WTC11 (cell line): ENCODE measurements at regions not wholly inside any gene's neighbourhood (a gene's known extent, or its start where the extent isn't known, plus 50 kb on each side); places are given as distances from the start of the nearest gene placed in this dataset.

Experiments
- ATAC-seq: fragments of 200-7000 bp; cut with Tn5 transposase; 2 replicates; pipeline ENCODE4 v1.10.0; 2021; ENCODE audit warnings: mild to moderate bottlenecking, moderate library complexity
- CTCF ChIA-PET: fragments of 300-600 bp; sonication (Branson Sonifier 250); formaldehyde crosslinking; loops from one replicate; lab custom pipeline; 2021; ENCODE audit warnings: antibody characterized with exemption; lab: Charles Lee
- POLR2A ChIA-PET: fragments of 350-600 bp; sonication (Branson Sonifier 250); formaldehyde crosslinking; loops from one replicate; lab custom pipeline; 2021; ENCODE audit warnings: antibody characterized with exemption; lab: Charles Lee
- DNase-seq: peaks from one replicate; pipeline ENCODE4 v3.0.0; 2021; ENCODE audit warnings: low spot score
- H3K27ac Mint-ChIP-seq: 2 replicates; pipeline ENCODE4 v1.8.0; 2021; ENCODE audit warnings: mixed read lengths
- H3K27me3 Mint-ChIP-seq: 2 replicates; pipeline ENCODE4 v1.8.0; 2021; ENCODE audit warnings: low read depth, mild to moderate bottlenecking, moderate library complexity, mixed read lengths
- H3K36me3 Mint-ChIP-seq: 2 replicates; pipeline ENCODE4 v1.8.0; 2021; ENCODE audit warnings: mixed read lengths
- H3K4me1 Mint-ChIP-seq: 2 replicates; pipeline ENCODE4 v1.8.0; 2022; ENCODE audit warnings: mixed read lengths
- H3K4me3 Mint-ChIP-seq: 2 replicates; pipeline ENCODE4 v1.8.0; 2021; ENCODE audit warnings: mild to moderate bottlenecking, moderate library complexity, mixed read lengths
- H3K9me3 Mint-ChIP-seq: 2 replicates; pipeline ENCODE4 v1.8.0; 2021; ENCODE audit warnings: mixed read lengths
- EMX1 ChIP-seq: fragments of 250-450 bp; sonication (Bioruptor Pico); IDR thresholded peaks from 2 replicates; pipeline ENCODE4 v1.8.0; 2021; ENCODE audit warnings: mild to moderate bottlenecking
- ETV6 ChIP-seq: sonication (generic); formaldehyde crosslinking; IDR thresholded peaks from 2 replicates; pipeline ENCODE4 v1.8.1; 2022; ENCODE audit warnings: mild to moderate bottlenecking, missing genetic modification reagents
- FOXK1 ChIP-seq: sonication (generic); formaldehyde crosslinking; IDR thresholded peaks from 2 replicates; pipeline ENCODE4 v1.8.0; 2022; ENCODE audit warnings: mild to moderate bottlenecking, moderate library complexity, missing genetic modification reagents
- GRHL2 ChIP-seq: fragments of 250-450 bp; sonication (Bioruptor Pico); IDR thresholded peaks from 2 replicates; pipeline ENCODE4 v1.8.0; 2022; ENCODE audit warnings: mild to moderate bottlenecking, moderate library complexity; ENCODE audit not compliant: insufficient replicate concordance, severe bottlenecking
- MXD4 ChIP-seq: fragments of 250-450 bp; sonication (Bioruptor Pico); IDR thresholded peaks from 2 replicates; pipeline ENCODE4 v1.8.0; 2021; ENCODE audit warnings: mild to moderate bottlenecking, moderate library complexity, borderline replicate concordance
- NFE2L1 ChIP-seq: sonication (generic); formaldehyde crosslinking; IDR thresholded peaks from 2 replicates; pipeline ENCODE4 v1.8.1; 2023; ENCODE audit warnings: missing genetic modification reagents
- NR1H2 ChIP-seq: sonication (generic); formaldehyde crosslinking; IDR thresholded peaks from 2 replicates; pipeline ENCODE4 v1.9.0; 2021; ENCODE audit warnings: mild to moderate bottlenecking, moderate library complexity, missing genetic modification reagents
- RELA ChIP-seq: sonication (generic); formaldehyde crosslinking; IDR thresholded peaks from 2 replicates; pipeline ENCODE4 v1.8.1; 2022; ENCODE audit warnings: missing genetic modification reagents, mild to moderate bottlenecking, borderline replicate concordance
- SMAD3 ChIP-seq: sonication (generic); formaldehyde crosslinking; IDR thresholded peaks from 2 replicates; pipeline ENCODE4 v1.8.0; 2022; ENCODE audit warnings: missing genetic modification reagents, mild to moderate bottlenecking, borderline replicate concordance
- SOX15 ChIP-seq: fragments of 250-450 bp; sonication (Bioruptor Pico); IDR thresholded peaks from 2 replicates; pipeline ENCODE4 v1.9.0; 2021; ENCODE audit warnings: mild to moderate bottlenecking
- ZNF396 ChIP-seq: fragments of 250-450 bp; sonication (Bioruptor Pico); IDR thresholded peaks from 2 replicates; pipeline ENCODE4 v1.8.0; 2021; ENCODE audit warnings: mild to moderate bottlenecking, moderate library complexity, borderline replicate concordance
- ZNF416 ChIP-seq: fragments of 250-450 bp; sonication (Bioruptor Pico); IDR thresholded peaks from 2 replicates; pipeline ENCODE4 v1.9.0; 2021; ENCODE audit warnings: mild to moderate bottlenecking, inconsistent platforms
- ZNF423 ChIP-seq: fragments of 250-450 bp; sonication (Bioruptor Pico); IDR thresholded peaks from 2 replicates; pipeline ENCODE4 v2.1.2; 2022; ENCODE audit warnings: mild to moderate bottlenecking, moderate library complexity
- TF ChIP-seq, protein P1 (sequence below): sonication (generic); formaldehyde crosslinking; IDR thresholded peaks from 2 replicates; pipeline ENCODE4 v1.8.0; 2023; ENCODE audit warnings: missing genetic modification reagents, mild to moderate bottlenecking, borderline replicate concordance
- TF ChIP-seq, protein P2 (sequence below): sonication (generic); formaldehyde crosslinking; IDR thresholded peaks from 2 replicates; pipeline ENCODE4 v1.8.1; 2022; ENCODE audit warnings: mild to moderate bottlenecking, missing genetic modification reagents, moderate library complexity, borderline replicate concordance
- TF ChIP-seq, protein P3 (sequence below): fragments of 200-600 bp; IDR thresholded peaks from 2 replicates; pipeline ENCODE4 v1.8.0; 2022; ENCODE audit warnings: antibody characterized with exemption
- TF ChIP-seq, protein P4 (sequence below): sonication (generic); formaldehyde crosslinking; IDR thresholded peaks from 2 replicates; pipeline ENCODE4 v1.8.1; 2023; ENCODE audit warnings: mild to moderate bottlenecking, missing genetic modification reagents, moderate library complexity
- TF ChIP-seq, protein P5 (sequence below): sonication (generic); formaldehyde crosslinking; IDR thresholded peaks from 2 replicates; pipeline ENCODE4 v1.8.0; 2022; ENCODE audit warnings: mild to moderate bottlenecking, missing genetic modification reagents
- TF ChIP-seq, protein P6 (sequence below): sonication (generic); formaldehyde crosslinking; conservative IDR thresholded peaks from 2 replicates; pipeline ENCODE4 v1.8.1; 2022; ENCODE audit warnings: mild to moderate bottlenecking, missing genetic modification reagents

DNA sequence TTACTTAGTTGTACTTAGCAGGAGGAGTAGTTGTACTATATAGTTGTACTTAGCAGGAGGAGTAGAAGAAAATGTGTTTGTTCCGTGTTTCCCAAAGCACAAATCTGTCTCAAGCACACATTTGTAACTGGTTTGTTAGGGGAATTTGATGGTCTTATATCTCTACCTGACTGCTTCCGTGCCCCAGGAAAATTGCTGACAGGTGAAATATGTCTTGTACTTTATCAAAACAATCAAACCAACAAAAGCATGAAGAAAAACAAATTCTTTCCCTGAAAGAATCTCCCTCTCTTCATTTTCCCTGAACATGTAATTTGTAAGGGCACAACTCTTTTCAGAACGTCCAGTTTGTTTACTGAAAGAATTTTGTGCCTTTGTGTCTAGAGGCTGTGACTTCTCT is 106.6 kb upstream of the RGS17 start (continued):
- TF ChIP-seq, protein P1, sequence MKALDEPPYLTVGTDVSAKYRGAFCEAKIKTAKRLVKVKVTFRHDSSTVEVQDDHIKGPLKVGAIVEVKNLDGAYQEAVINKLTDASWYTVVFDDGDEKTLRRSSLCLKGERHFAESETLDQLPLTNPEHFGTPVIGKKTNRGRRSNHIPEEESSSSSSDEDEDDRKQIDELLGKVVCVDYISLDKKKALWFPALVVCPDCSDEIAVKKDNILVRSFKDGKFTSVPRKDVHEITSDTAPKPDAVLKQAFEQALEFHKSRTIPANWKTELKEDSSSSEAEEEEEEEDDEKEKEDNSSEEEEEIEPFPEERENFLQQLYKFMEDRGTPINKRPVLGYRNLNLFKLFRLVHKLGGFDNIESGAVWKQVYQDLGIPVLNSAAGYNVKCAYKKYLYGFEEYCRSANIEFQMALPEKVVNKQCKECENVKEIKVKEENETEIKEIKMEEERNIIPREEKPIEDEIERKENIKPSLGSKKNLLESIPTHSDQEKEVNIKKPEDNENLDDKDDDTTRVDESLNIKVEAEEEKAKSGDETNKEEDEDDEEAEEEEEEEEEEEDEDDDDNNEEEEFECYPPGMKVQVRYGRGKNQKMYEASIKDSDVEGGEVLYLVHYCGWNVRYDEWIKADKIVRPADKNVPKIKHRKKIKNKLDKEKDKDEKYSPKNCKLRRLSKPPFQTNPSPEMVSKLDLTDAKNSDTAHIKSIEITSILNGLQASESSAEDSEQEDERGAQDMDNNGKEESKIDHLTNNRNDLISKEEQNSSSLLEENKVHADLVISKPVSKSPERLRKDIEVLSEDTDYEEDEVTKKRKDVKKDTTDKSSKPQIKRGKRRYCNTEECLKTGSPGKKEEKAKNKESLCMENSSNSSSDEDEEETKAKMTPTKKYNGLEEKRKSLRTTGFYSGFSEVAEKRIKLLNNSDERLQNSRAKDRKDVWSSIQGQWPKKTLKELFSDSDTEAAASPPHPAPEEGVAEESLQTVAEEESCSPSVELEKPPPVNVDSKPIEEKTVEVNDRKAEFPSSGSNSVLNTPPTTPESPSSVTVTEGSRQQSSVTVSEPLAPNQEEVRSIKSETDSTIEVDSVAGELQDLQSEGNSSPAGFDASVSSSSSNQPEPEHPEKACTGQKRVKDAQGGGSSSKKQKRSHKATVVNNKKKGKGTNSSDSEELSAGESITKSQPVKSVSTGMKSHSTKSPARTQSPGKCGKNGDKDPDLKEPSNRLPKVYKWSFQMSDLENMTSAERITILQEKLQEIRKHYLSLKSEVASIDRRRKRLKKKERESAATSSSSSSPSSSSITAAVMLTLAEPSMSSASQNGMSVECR (CRISPR knock-in tag), result no peak
- TF ChIP-seq RELA (CRISPR knock-in tag), result no peak
- TF ChIP-seq, protein P2, sequence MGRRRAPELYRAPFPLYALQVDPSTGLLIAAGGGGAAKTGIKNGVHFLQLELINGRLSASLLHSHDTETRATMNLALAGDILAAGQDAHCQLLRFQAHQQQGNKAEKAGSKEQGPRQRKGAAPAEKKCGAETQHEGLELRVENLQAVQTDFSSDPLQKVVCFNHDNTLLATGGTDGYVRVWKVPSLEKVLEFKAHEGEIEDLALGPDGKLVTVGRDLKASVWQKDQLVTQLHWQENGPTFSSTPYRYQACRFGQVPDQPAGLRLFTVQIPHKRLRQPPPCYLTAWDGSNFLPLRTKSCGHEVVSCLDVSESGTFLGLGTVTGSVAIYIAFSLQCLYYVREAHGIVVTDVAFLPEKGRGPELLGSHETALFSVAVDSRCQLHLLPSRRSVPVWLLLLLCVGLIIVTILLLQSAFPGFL, result no peak
- no peak for TF ChIP-seq ZNF423
- TF ChIP-seq NFE2L1 (CRISPR knock-in tag), result no peak
- TF ChIP-seq EMX1 (CRISPR knock-in tag), result no peak
- no peak for TF ChIP-seq ZNF396 (CRISPR knock-in tag)
- TF ChIP-seq ETV6 (CRISPR knock-in tag), result no peak

DNA sequence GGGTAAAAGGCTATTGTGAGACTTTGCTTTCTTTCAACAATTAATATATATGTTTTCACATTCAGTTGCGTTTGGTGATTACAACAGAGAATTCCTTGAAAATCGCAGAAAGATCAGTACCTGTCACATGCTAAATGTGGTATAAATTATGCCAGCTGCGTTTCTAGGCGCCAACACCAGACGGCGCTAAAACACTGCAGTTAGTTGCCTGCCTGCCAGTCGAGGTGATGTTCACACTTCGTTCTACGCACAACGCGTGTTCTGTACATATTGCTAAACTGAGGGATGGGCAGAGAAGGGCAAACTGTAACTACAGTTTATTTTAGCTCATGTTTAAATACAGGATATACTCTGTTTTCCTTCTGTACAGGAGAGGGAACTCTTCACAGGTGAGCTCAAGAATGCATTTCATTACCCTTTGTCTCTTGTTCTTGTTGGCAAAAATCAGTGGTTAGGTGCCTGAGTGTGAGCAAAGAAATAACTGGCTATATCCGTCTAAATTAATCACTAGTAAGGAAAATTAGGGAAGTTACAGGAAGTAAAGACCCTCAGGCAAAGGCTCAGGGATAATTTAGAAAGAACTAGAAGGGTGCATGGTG is 100.1 kb upstream of the RGS17 start:
- TF ChIP-seq, protein P3, sequence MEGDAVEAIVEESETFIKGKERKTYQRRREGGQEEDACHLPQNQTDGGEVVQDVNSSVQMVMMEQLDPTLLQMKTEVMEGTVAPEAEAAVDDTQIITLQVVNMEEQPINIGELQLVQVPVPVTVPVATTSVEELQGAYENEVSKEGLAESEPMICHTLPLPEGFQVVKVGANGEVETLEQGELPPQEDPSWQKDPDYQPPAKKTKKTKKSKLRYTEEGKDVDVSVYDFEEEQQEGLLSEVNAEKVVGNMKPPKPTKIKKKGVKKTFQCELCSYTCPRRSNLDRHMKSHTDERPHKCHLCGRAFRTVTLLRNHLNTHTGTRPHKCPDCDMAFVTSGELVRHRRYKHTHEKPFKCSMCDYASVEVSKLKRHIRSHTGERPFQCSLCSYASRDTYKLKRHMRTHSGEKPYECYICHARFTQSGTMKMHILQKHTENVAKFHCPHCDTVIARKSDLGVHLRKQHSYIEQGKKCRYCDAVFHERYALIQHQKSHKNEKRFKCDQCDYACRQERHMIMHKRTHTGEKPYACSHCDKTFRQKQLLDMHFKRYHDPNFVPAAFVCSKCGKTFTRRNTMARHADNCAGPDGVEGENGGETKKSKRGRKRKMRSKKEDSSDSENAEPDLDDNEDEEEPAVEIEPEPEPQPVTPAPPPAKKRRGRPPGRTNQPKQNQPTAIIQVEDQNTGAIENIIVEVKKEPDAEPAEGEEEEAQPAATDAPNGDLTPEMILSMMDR, result peak; percentile 91
- TF ChIP-seq SOX15 (CRISPR knock-in tag), result no peak
- ChIA-PET POLR2A (no interaction called here), CTCF (interaction anchor here (0.6 to 3.2 kb wide), 11 partner anchors 14 to 771 kb away, joined by 3 to 18 read pairs (median 4); no protein-coding TSS in a partner anchor)
- Mint-ChIP-seq H3K4me3 (no peak overlapping the region), H3K27ac (no peak overlapping the region), H3K4me1 (peaks cover 4% of the 10 kb centered on the region; the same call in 1 of the 2 replicates), H3K9me3 (peaks cover 3% of the 10 kb centered on the region; the same call in 1 of the 2 replicates), H3K27me3 (peaks cover 4% of the 10 kb centered on the region), H3K36me3 (no peaks in the 10 kb centered on the region)
- peak; percentile 82 for ATAC-seq
- peak; percentile 87 for DNase-seq

DNA sequence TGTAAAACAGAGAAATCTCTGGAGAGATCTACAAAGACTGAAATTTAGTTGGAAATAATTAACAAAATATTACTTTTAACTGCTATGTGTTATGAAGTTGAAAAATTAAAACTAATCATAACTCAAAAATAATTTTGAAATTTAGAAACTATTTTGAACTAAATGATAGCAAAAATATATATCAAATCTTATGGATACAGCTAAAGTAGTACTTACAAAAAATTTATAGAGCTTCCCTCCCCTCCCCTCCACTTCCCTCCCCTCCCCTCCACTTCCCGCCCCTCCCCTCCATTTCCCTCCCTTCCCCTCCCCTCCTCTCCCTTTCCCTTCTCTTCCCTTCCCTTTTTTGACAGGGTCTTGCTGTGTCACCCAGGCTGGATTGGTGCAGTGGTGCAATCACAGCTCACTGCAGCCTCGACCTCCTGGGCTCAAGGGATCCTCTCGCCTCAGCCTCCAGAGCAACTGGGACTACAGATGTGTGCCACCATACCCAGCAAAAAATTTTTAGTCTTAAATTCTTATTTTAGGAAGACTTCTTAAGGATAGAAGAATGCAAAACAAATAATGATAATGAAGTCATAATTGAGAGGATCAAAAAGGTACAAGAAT is 87.2 kb upstream of the RGS17 start:
- no peaks in the 10 kb centered on the region for H3K27me3 Mint-ChIP-seq
- H3K4me1 Mint-ChIP-seq, result no peaks in the 10 kb centered on the region
- no peak overlapping the region for H3K4me3 Mint-ChIP-seq
- ChIA-PET POLR2A (no interaction called here), CTCF (no interaction called here)
- peaks cover 3% of the 10 kb centered on the region for H3K9me3 Mint-ChIP-seq
- H3K36me3 Mint-ChIP-seq, result no peaks in the 10 kb centered on the region
- no peak for ATAC-seq
- no peak for DNase-seq
- no peak overlapping the region for H3K27ac Mint-ChIP-seq
- TF ChIP-seq FOXK1 (CRISPR knock-in tag), result no peak
- no peak for TF ChIP-seq NR1H2 (CRISPR knock-in tag)
- no peak for TF ChIP-seq GRHL2 (CRISPR knock-in tag)
- TF ChIP-seq MXD4 (CRISPR knock-in tag), result no peak
- TF ChIP-seq, protein P1 (CRISPR knock-in tag), result no peak
- no peak for TF ChIP-seq ZNF416 (CRISPR knock-in tag)
- TF ChIP-seq, protein P4, sequence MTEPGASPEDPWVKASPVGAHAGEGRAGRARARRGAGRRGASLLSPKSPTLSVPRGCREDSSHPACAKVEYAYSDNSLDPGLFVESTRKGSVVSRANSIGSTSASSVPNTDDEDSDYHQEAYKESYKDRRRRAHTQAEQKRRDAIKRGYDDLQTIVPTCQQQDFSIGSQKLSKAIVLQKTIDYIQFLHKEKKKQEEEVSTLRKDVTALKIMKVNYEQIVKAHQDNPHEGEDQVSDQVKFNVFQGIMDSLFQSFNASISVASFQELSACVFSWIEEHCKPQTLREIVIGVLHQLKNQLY, result no peak
- TF ChIP-seq, protein P5, sequence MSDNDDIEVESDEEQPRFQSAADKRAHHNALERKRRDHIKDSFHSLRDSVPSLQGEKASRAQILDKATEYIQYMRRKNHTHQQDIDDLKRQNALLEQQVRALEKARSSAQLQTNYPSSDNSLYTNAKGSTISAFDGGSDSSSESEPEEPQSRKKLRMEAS (CRISPR knock-in tag), result no peak
- no peak for TF ChIP-seq SMAD3 (CRISPR knock-in tag)
- TF ChIP-seq, protein P6, sequence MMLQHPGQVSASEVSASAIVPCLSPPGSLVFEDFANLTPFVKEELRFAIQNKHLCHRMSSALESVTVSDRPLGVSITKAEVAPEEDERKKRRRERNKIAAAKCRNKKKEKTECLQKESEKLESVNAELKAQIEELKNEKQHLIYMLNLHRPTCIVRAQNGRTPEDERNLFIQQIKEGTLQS (CRISPR knock-in tag), result no peak
